ENCODE measurements at regions not wholly inside any gene's neighbourhood (a gene's known extent, or its start where the extent isn't known, plus 50 kb on each side); places are given as distances from the start of the nearest gene placed in this dataset.

- Histone ChIP-seq H3K4me1 (replicated peaks) (no peaks in the 10 kb centered on the region), H3K36me3 (no peaks in the 10 kb centered on the region), H3K27ac (no peak overlapping the region), H3K27me3 (replicated peaks; ENCODE audit: insufficient read depth) (no peaks in the 10 kb centered on the region), H3K9me3 (no peaks in the 10 kb centered on the region), H3K4me3 (no peak overlapping the region)
- DNase-seq (ENCODE audit: low spot score): no peak
- intact Hi-C loops (cut with DNase I): no loop called here
- no peak for TF ChIP-seq POLR2A (IDR thresholded peaks at IDR 0.05)
- no peak for TF ChIP-seq CTCF (IDR thresholded peaks at IDR 0.05)
- TF ChIP-seq POLR2AphosphoS5 (IDR thresholded peaks at IDR 0.05): no peak
- 94% methylated on average over 12 of the region's 12 CpGs for WGBS
Observed at GRCh38 chr7:47711776-47712175, 129.9 kb upstream of the TNS3 start.

- intact Hi-C loops (cut with DNase I): no loop called here
- no peaks in the 10 kb centered on the region for H3K4me1 ChIP-seq (replicated peaks)
- DNase-seq (ENCODE audit: low spot score): no peak
- H3K27me3 ChIP-seq (replicated peaks; ENCODE audit: insufficient read depth): no peaks in the 10 kb centered on the region
- no peaks in the 10 kb centered on the region for H3K36me3 ChIP-seq
- H3K27ac ChIP-seq: no peak overlapping the region
- H3K9me3 ChIP-seq: no peaks in the 10 kb centered on the region
- TF ChIP-seq CTCF (IDR thresholded peaks at IDR 0.05) (no peak), POLR2A (IDR thresholded peaks at IDR 0.05) (no peak), POLR2AphosphoS5 (IDR thresholded peaks at IDR 0.05) (no peak)
- no peak overlapping the region for H3K4me3 ChIP-seq
- WGBS: 74% methylated on average over 15 of the region's 15 CpGs
Observed at GRCh38 chr7:47710201-47710935, 128.5 kb upstream of the TNS3 start.

GRCh38 chr7:47709451-47709850 lies 127.5 kb upstream of the TNS3 start:
- Histone ChIP-seq H3K27ac (no peak overlapping the region), H3K4me1 (replicated peaks) (no peaks in the 10 kb centered on the region), H3K9me3 (no peaks in the 10 kb centered on the region), H3K4me3 (no peak overlapping the region), H3K36me3 (no peaks in the 10 kb centered on the region), H3K27me3 (replicated peaks; ENCODE audit: insufficient read depth) (no peaks in the 10 kb centered on the region)
- TF ChIP-seq POLR2A (IDR thresholded peaks at IDR 0.05): no peak
- no peak for TF ChIP-seq POLR2AphosphoS5 (IDR thresholded peaks at IDR 0.05)
- no peak for TF ChIP-seq CTCF (IDR thresholded peaks at IDR 0.05)
- no peak for DNase-seq (ENCODE audit: low spot score)
- intact Hi-C loops (cut with DNase I): no loop called here
- 94% methylated on average over 6 of the region's 6 CpGs for WGBS

- DNase-seq (ENCODE audit: low spot score): no peak
- intact Hi-C loops (cut with DNase I): no loop called here
- H3K9me3 ChIP-seq: no peaks in the 10 kb centered on the region
- TF ChIP-seq POLR2A (IDR thresholded peaks at IDR 0.05) (no peak), CTCF (IDR thresholded peaks at IDR 0.05) (no peak), POLR2AphosphoS5 (IDR thresholded peaks at IDR 0.05) (no peak)
- no peaks in the 10 kb centered on the region for H3K27me3 ChIP-seq (replicated peaks; ENCODE audit: insufficient read depth)
- WGBS: 87% methylated on average over 4 of the region's 4 CpGs
- H3K27ac ChIP-seq: no peak overlapping the region
- H3K4me3 ChIP-seq: no peak overlapping the region
- H3K4me1 ChIP-seq (replicated peaks): no peaks in the 10 kb centered on the region
- H3K36me3 ChIP-seq: no peaks in the 10 kb centered on the region
Observed at GRCh38 chr7:47709051-47709450, 127.1 kb upstream of the TNS3 start.

GRCh38 chr7:47707583-47707982 lies 125.7 kb upstream of the TNS3 start:
- intact Hi-C loops (cut with DNase I): no loop called here
- WGBS: 97% methylated on average over 6 of the region's 6 CpGs
- Histone ChIP-seq H3K27me3 (replicated peaks; ENCODE audit: insufficient read depth) (no peaks in the 10 kb centered on the region), H3K9me3 (no peaks in the 10 kb centered on the region), H3K4me1 (replicated peaks) (no peaks in the 10 kb centered on the region), H3K36me3 (no peaks in the 10 kb centered on the region), H3K27ac (no peak overlapping the region), H3K4me3 (no peak overlapping the region)
- TF ChIP-seq POLR2AphosphoS5 (IDR thresholded peaks at IDR 0.05): no peak
- TF ChIP-seq CTCF (IDR thresholded peaks at IDR 0.05): no peak
- TF ChIP-seq POLR2A (IDR thresholded peaks at IDR 0.05): no peak
- no peak for DNase-seq (ENCODE audit: low spot score)
